ENCODE measurements at regions not wholly inside any gene's neighbourhood (a gene's known extent, or its start where the extent isn't known, plus 50 kb on each side); places are given as distances from the start of the nearest gene placed in this dataset.

DNA sequence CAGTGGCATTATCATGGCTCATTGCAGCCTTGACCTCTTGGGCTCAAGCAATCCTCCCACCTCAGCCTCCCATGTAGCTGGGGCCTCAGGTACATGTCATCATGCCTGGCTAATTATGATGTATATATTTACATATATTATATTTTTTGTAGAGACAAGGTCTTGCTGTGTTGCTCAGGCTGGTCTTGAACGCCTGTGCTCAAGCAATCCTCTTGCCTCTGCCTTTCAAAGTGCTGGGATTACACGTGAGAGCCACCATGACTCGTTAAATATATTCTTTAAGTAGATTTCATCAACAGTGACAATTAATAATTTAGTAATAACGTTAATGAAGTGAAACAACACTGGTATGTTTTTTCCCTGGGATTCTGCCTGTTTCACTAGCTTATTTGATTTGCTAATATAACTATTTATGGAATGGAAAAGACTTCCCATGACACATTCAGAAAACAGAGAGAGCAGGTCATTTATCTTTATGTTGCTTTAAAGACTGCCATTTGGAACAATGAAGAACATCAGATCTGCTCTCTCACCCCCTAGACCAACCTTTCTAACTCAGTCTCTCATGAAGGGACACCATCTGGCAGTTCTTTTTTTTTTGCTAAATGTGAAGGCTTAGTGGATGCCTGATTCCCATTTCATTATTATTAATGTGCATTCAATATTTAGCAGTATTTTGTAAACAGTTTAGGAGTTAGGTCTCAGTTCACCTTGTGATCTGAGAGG lies 295.6 kb downstream of the KIF4B start:
- H4K8ac ChIP-seq (ENCODE audit: extremely low read depth, insufficient read depth, low read length): no peak overlapping the region
- no peak overlapping the region for H4K5ac ChIP-seq (ENCODE audit: insufficient read length, low read depth, low read length)
- 87% methylated on average over 4 of the region's 4 CpGs; no CpG with 5 or more reads in 1 of the 2 experiments for WGBS, 2 experiments (ENCODE audit: extremely low coverage in 1 of 2, insufficient coverage in 1 of 2, insufficient read length in 1 of 2, insufficient replicate concordance in 2 of 2, low coverage in 1 of 2, low lambda C conversion rate in 2 of 2, missing lambda C conversion rate in 1 of 2)
- H3K79me2 ChIP-seq (ENCODE audit: control insufficient read depth in 1 of 2, insufficient read depth in 2 of 2, low read length in 2 of 2): no peaks in the 10 kb centered on the region
- no peaks in the 10 kb centered on the region for H3K23me2 ChIP-seq (ENCODE audit: low read depth, low read length)
- H3K9ac ChIP-seq (replicated peaks in 1 of 4; ENCODE audit: extremely low read depth in 1 of 4, low read depth in 3 of 4, low read length in 3 of 4): no peak overlapping the region
- H3K79me1 ChIP-seq (ENCODE audit: low read depth, low read length): no peaks in the 10 kb centered on the region
- DNase-seq (ENCODE audit: low read depth in 1 of 2, low spot score in 2 of 2) (no peak), FAIRE-seq (no peak)
- H3K14ac ChIP-seq (ENCODE audit: insufficient read length): no peak overlapping the region
- no peaks in the 10 kb centered on the region for H3K4me1 ChIP-seq (replicated peaks in 1 of 4; ENCODE audit: control insufficient read depth in 3 of 4, insufficient read depth in 4 of 4, low read length in 3 of 4)
- no peak overlapping the region for H2AK5ac ChIP-seq (ENCODE audit: low read depth, low read length)
- TF ChIP-seq SP4 (IDR thresholded peaks at IDR 0.05; ENCODE audit: low read length): no peak
- no peak overlapping the region for H3K4ac ChIP-seq (replicated peaks; ENCODE audit: insufficient read length, low read depth, low read length)
- no peak overlapping the region for H2BK5ac ChIP-seq (ENCODE audit: low read depth, low read length)
- no peak overlapping the region for H4K91ac ChIP-seq (replicated peaks; ENCODE audit: insufficient read length, low read length)
- H4K20me1 ChIP-seq (replicated peaks in 1 of 2; ENCODE audit: control insufficient read depth in 1 of 2, insufficient read depth in 2 of 2, low read length in 2 of 2): no peaks in the 10 kb centered on the region
- no peaks in the 10 kb centered on the region for H3K9me3 ChIP-seq (ENCODE audit: insufficient read depth in 2 of 2, low read depth in 1 of 2, low read length in 1 of 2)
- POLR2A ChIA-PET (ENCODE audit: partially characterized antibody): no interaction called here
- CTCF ChIA-PET (ENCODE audit: partially characterized antibody): interaction anchor here (0.5 to 1.7 kb wide), 4 partner anchors 15 to 339 kb away, joined by 3 to 4 read pairs (median 3); no protein-coding TSS in a partner anchor
- no peak overlapping the region for H2BK12ac ChIP-seq (ENCODE audit: low read depth, low read length)
- H2BK120ac ChIP-seq (replicated peaks; ENCODE audit: low read depth, low read length): no peak overlapping the region
- no peak overlapping the region for H3K4me3 ChIP-seq (ENCODE audit: extremely low read depth in 1 of 4, insufficient read depth in 2 of 4, low read depth in 3 of 4, low read length in 4 of 4)
- no peak overlapping the region for H3K27ac ChIP-seq (ENCODE audit: low read depth, low read length)
- H2AFZ ChIP-seq (ENCODE audit: low read length): no peak overlapping the region
- H3K23ac ChIP-seq (ENCODE audit: insufficient read length): no peak overlapping the region
- no peak overlapping the region for H2BK15ac ChIP-seq (ENCODE audit: low read length)
- H3K56ac ChIP-seq (replicated peaks; ENCODE audit: insufficient read length, low read depth, low read length): no peak overlapping the region
- no peak overlapping the region for H2BK20ac ChIP-seq (ENCODE audit: low read length)
- no peak overlapping the region for H3K18ac ChIP-seq (ENCODE audit: extremely low read depth, low read length)
- H3K27me3 ChIP-seq (replicated peaks in 1 of 4; ENCODE audit: control insufficient read depth in 3 of 4, extremely low read depth in 1 of 4, insufficient read depth in 3 of 4, low read length in 3 of 4): no peaks in the 10 kb centered on the region
- no peak overlapping the region for H3K4me2 ChIP-seq (ENCODE audit: insufficient read depth in 1 of 2, low read depth in 2 of 2, low read length in 2 of 2)
- H3K36me3 ChIP-seq (ENCODE audit: control insufficient read depth in 2 of 4, insufficient read depth in 4 of 4, low read length in 3 of 4): no peaks in the 10 kb centered on the region

Measured in H1 (cell line).